K562 (cell line): ENCODE measurements at regions not wholly inside any gene's neighbourhood (a gene's known extent, or its start where the extent isn't known, plus 50 kb on each side); places are given as distances from the start of the nearest gene placed in this dataset.

Source experiments
- ATAC-seq: fragments of 200-7000 bp; cut with Tn5 transposase; 3 replicates; pipeline ENCODE4 v1.9.1; 2020; ENCODE audit warnings: moderate library complexity
- BruUV-seq: library from RNA; stranded (reverse); fragments of 400-500 nt; replicated peaks from 2 replicates; lab custom pipeline; 2021; lab: Mats Ljungman, UMichigan
- CTCF ChIA-PET: fragments of 300-600 bp; formaldehyde crosslinking; extraction: SDS; loops from one replicate; lab custom pipeline; 2021; ENCODE audit warnings: low intra/inter-chr PET ratio; lab: Yijun Ruan, JAX
- POLR2A ChIA-PET: fragments of 300-600, 350-650 bp; sonication (Branson Sonifier 250); formaldehyde crosslinking; extraction: SDS; loops from one replicate; lab custom pipeline; 2021; ENCODE audit warnings: antibody characterized with exemption, inconsistent platforms; lab: Yijun Ruan, JAX
- DNase-seq, 4 experiments: peaks; one replicate each; pipeline versions ENCODE4 v3.0.0 to v3.0.0-alpha.2; 2011 to 2018; ENCODE audit warnings: low spot score in 3 of 4, mixed read lengths in 3 of 4; ENCODE audit errors: extremely low read depth in 1 of 4
- FAIRE-seq: peaks from 2 replicates; lab custom pipeline; 2011; peaks lifted over from hg19 to GRCh38; lab: Jason Lieb, UNC
- H2AFZ ChIP-seq: 2 replicates; pipeline ENCODE4 v1.6.0; 2011; ENCODE audit warnings: low read depth, low read length, control low read depth, inconsistent platforms
- H3K27ac ChIP-seq: fragments of 200-600 bp; 3 replicates; pipeline ENCODE4 v1.8.0; 2011; ENCODE audit warnings: low read depth, mild to moderate bottlenecking, control low read depth, inconsistent platforms, low read length, moderate library complexity, mixed read lengths; ENCODE audit errors: extremely low read depth
- H3K27me3 ChIP-seq, 2 experiments: fragments of 300-600 bp in 1 of 2; 2 replicates in 1 of 2; 3 replicates in 1 of 2; pipeline versions ENCODE4 v1.6.0 to v1.8.0; 2011; ENCODE audit warnings: inconsistent platforms in 2 of 2, low read length in 2 of 2, mild to moderate bottlenecking in 1 of 2, mixed read lengths in 1 of 2, moderate library complexity in 1 of 2; ENCODE audit not compliant: control insufficient read depth in 2 of 2, insufficient read depth in 2 of 2
- H3K36me3 ChIP-seq: fragments of 300-600 bp; 3 replicates; pipeline ENCODE4 v1.8.0; 2011; ENCODE audit warnings: mild to moderate bottlenecking, low read length, inconsistent platforms; ENCODE audit not compliant: control insufficient read depth, insufficient read depth
- H3K4me1 ChIP-seq, 2 experiments: fragments of 200-600 bp in 1 of 2; replicated peaks in 1 of 2; 2 replicates in 1 of 2; 3 replicates in 1 of 2; pipeline versions ENCODE4 v1.5.1 to v1.8.0; 2011; ENCODE audit warnings: inconsistent platforms in 2 of 2, low read length in 2 of 2, mild to moderate bottlenecking in 1 of 2, mixed read lengths in 1 of 2, moderate library complexity in 1 of 2; ENCODE audit not compliant: control insufficient read depth in 2 of 2, insufficient read depth in 2 of 2
- H3K4me2 ChIP-seq: 2 replicates; pipeline ENCODE4 v1.6.1; 2011; ENCODE audit warnings: low read length, control low read depth, inconsistent platforms, mixed read lengths; ENCODE audit not compliant: insufficient read depth
- H3K4me3 ChIP-seq: fragments of 200-600 bp; sonication (generic), shearing (Covaris generic); 2 replicates; pipeline ENCODE4 v1.5.1; 2016; ENCODE audit warnings: control low read depth, inconsistent platforms
- H3K79me2 ChIP-seq: fragments of 200-600 bp; 3 replicates; pipeline ENCODE4 v1.8.0; 2011; ENCODE audit warnings: low read length, inconsistent platforms; ENCODE audit not compliant: control insufficient read depth, insufficient read depth
- H3K9ac ChIP-seq, 2 experiments: 2 replicates each; pipeline versions ENCODE4 v1.6.0 to v1.6.1; 2011; ENCODE audit warnings: low read depth in 2 of 2, low read length in 2 of 2, control low read depth in 1 of 2, inconsistent platforms in 1 of 2, mild to moderate bottlenecking in 1 of 2, mixed read lengths in 1 of 2; ENCODE audit not compliant: insufficient read depth in 1 of 2
- H3K9me1 ChIP-seq: one replicate; pipeline ENCODE4 v1.6.0; 2011; ENCODE audit warnings: inconsistent platforms, mild to moderate bottlenecking, low read length, moderate library complexity; ENCODE audit not compliant: control insufficient read depth, insufficient read depth
- H3K9me3 ChIP-seq: replicated peaks from 2 replicates; pipeline ENCODE4 v1.5.1; 2011; ENCODE audit warnings: low read depth, low read length, inconsistent platforms; ENCODE audit not compliant: control insufficient read depth, insufficient read depth
- H4K20me1 ChIP-seq: replicated peaks from 2 replicates; pipeline ENCODE4 v1.6.1; 2011; ENCODE audit warnings: low read length, inconsistent platforms, mixed read lengths; ENCODE audit not compliant: control insufficient read depth, insufficient read depth
- CAMTA2 ChIP-seq: fragments of 250-450 bp; sonication (Bioruptor Pico); conservative IDR thresholded peaks from 2 replicates; pipeline ENCODE4 v1.5.1; 2022
- CBX5 ChIP-seq: IDR thresholded peaks from 2 replicates; pipeline ENCODE4 v1.6.1; 2014; ENCODE audit warnings: low read depth, borderline replicate concordance
- COPS2 ChIP-seq: fragments of 450-650 bp; conservative IDR thresholded peaks from 2 replicates; pipeline ENCODE4 v1.6.1; 2016; ENCODE audit warnings: mild to moderate bottlenecking, moderate library complexity
- DPF2 ChIP-seq: fragments of 450-650 bp; IDR thresholded peaks from 2 replicates; pipeline ENCODE4 v1.6.1; 2016
- ETV6 ChIP-seq, 3 experiments: fragments of 150-350 bp in 1 of 3; sonication (generic) in 1 of 3; formaldehyde crosslinking in 1 of 3; IDR thresholded peaks; 2 replicates each; pipeline versions ENCODE4 v1.6.1 to v1.8.0; 2014 to 2022; ENCODE audit warnings: borderline replicate concordance in 2 of 3, low read depth in 2 of 3, antibody characterized with exemption in 1 of 3, low read length in 1 of 3, mild to moderate bottlenecking in 1 of 3, missing genetic modification reagents in 1 of 3
- IRF2 ChIP-seq: sonication (generic); formaldehyde crosslinking; IDR thresholded peaks from 2 replicates; pipeline ENCODE4 v1.8.1; 2022; ENCODE audit warnings: mild to moderate bottlenecking, missing genetic modification reagents
- NELFE ChIP-seq: IDR thresholded peaks from 2 replicates; pipeline ENCODE4 v1.6.1; 2011; ENCODE audit warnings: mild to moderate bottlenecking; ENCODE audit not compliant: insufficient read depth, insufficient read length
- OTX1 ChIP-seq: fragments of 450-650 bp; formaldehyde crosslinking; IDR thresholded peaks from 2 replicates; pipeline ENCODE4 v1.4.0; 2022; ENCODE audit warnings: mild to moderate bottlenecking
- PRMT5 ChIP-seq: sonication (generic); formaldehyde crosslinking; IDR thresholded peaks from 2 replicates; pipeline ENCODE4 v1.5.0; 2020; ENCODE audit warnings: missing genetic modification reagents
- RBBP5 ChIP-seq: fragments of 200-600 bp; sonication (generic); IDR thresholded peaks from 2 replicates; pipeline ENCODE4 v1.6.1; 2012; ENCODE audit warnings: borderline replicate concordance, mild to moderate bottlenecking, low read length, control low read depth, inconsistent platforms; ENCODE audit not compliant: insufficient read depth, poor library complexity, severe bottlenecking
- RBM14 ChIP-seq: fragments of 200-400 bp; formaldehyde crosslinking; IDR thresholded peaks from 2 replicates; pipeline ENCODE4 v1.6.1; 2018; ENCODE audit warnings: low read depth, mild to moderate bottlenecking, low read length, moderate library complexity, borderline replicate concordance; ENCODE audit not compliant: insufficient read depth
- RBM34 ChIP-seq: fragments of 200-400 bp; formaldehyde crosslinking; IDR thresholded peaks from 2 replicates; pipeline ENCODE4 v1.6.1; 2018; ENCODE audit warnings: low read length, borderline replicate concordance; ENCODE audit not compliant: insufficient read depth
- SMC3 ChIP-seq: conservative IDR thresholded peaks from 2 replicates; pipeline ENCODE4 v1.6.1; 2011; ENCODE audit warnings: low read depth, low read length, improper control_type of control experiment; ENCODE audit not compliant: insufficient read depth
- ZNF316 ChIP-seq: fragments of 450-650 bp; IDR thresholded peaks from 2 replicates; pipeline ENCODE4 v1.6.1; 2016
- WGBS: fragments of 100-300 bp; shearing (Covaris generic); methylation state at CpG from one replicate; pipeline ENCODE4 v1.1.6; 2016; ENCODE audit warnings: low coverage, mixed read lengths; ENCODE audit not compliant: insufficient coverage; ENCODE audit errors: missing lambda C conversion rate; 5-methylcytosine and 5-hydroxymethylcytosine counted together
- in situ Hi-C: fragments of 300-500 bp; cut with MboI; formaldehyde crosslinking; loops from 4 replicates; pipeline ENCODE4 v1.15.0; 2018; ENCODE audit warnings: inconsistent platforms, mixed read lengths
- intact Hi-C: fragments of 100-400 bp; cut with micrococcal nuclease; formaldehyde crosslinking; loops from 2 replicates; pipeline ENCODE4 v1.14.2; 2022
- TF ChIP-seq, protein P1 (sequence below): fragments of 450-650 bp; formaldehyde crosslinking; IDR thresholded peaks from 2 replicates; pipeline ENCODE4 v1.4.0; 2022; ENCODE audit warnings: missing genetic modification characterization
- TF ChIP-seq, protein P2 (sequence below): sonication (generic); formaldehyde crosslinking; IDR thresholded peaks from 2 replicates; pipeline ENCODE4 v1.9.0; 2022; ENCODE audit warnings: mild to moderate bottlenecking, missing genetic modification reagents
- TF ChIP-seq, protein P3 (sequence below): fragments of 450-650 bp; IDR thresholded peaks from 2 replicates; pipeline ENCODE4 v1.6.1; 2016; ENCODE audit warnings: antibody characterized with exemption

DNA sequence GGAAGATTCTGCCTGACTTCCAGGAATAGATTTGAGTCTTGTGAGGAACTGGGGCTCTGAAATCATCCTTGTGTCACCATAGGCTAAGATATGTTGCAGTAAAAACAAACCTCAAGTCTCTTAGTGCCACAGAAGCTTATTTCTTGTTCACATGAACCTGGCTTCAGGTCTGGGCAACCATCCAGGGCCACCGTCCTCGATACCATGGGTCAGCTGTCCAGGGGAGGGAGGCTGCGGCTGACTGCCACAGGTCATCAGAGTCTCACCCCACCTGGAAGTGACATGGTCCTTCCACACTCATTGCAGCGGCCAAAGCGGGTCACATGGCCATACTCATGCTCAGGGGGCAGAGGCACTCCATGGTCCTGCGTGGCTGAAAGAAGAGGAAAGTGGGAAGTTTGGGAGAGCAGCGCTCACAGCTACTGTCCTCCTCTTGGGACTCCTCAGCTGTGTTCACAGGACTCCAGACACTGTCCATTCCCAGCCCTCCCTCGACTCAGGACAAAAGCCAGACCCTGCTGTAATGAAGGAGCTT is 284.5 kb downstream of the CBLN1 start (continued):
- TF ChIP-seq, protein P1, sequence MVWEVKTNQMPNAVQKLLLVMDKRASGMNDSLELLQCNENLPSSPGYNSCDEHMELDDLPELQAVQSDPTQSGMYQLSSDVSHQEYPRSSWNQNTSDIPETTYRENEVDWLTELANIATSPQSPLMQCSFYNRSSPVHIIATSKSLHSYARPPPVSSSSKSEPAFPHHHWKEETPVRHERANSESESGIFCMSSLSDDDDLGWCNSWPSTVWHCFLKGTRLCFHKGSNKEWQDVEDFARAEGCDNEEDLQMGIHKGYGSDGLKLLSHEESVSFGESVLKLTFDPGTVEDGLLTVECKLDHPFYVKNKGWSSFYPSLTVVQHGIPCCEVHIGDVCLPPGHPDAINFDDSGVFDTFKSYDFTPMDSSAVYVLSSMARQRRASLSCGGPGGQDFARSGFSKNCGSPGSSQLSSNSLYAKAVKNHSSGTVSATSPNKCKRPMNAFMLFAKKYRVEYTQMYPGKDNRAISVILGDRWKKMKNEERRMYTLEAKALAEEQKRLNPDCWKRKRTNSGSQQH (CRISPR knock-in tag): no peak
- TF ChIP-seq ETV6 (IDR thresholded peaks at IDR 0.05; ENCODE audit: borderline replicate concordance in 1 of 2, low read depth in 2 of 2, low read length in 1 of 2): no peak
- TF ChIP-seq ETV6 (CRISPR knock-in tag; IDR thresholded peaks at IDR 0.05; ENCODE audit: borderline replicate concordance): no peak
- TF ChIP-seq, protein P2, sequence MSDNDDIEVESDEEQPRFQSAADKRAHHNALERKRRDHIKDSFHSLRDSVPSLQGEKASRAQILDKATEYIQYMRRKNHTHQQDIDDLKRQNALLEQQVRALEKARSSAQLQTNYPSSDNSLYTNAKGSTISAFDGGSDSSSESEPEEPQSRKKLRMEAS: no peak
- no peak for TF ChIP-seq COPS2

DNA sequence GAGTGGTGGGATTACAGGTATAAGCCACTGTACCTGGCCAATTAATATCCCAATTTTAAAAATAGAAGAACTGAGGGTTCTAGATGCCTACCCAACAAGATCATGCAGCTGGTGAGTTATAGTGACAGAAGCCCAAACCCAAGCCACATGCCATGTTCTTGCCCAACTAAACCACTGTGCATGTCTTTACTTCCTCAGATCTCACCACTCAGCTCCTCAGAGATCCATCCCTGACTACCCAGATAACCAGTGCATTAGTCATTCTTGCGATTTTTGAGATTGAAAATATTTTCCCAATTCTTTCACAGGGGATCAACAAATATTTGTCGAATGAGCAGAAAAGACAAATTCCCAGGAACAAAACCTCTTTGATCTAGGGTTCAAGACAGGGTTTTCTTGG is 303.1 kb downstream of the CBLN1 start:
- H3K9me3 ChIP-seq: no peaks in the 10 kb centered on the region
- no peaks in the 10 kb centered on the region for H3K27me3 ChIP-seq
- 0% methylated on average over 2 of the region's 2 CpGs for WGBS
- H3K4me3 ChIP-seq: no peak overlapping the region
- H3K9ac ChIP-seq: no peak overlapping the region
- H2AFZ ChIP-seq: no peak overlapping the region
- no peaks in the 10 kb centered on the region for H4K20me1 ChIP-seq
- in situ Hi-C loops: no loop called here
- no peak overlapping the region for H3K27ac ChIP-seq
- no peaks in the 10 kb centered on the region for H3K36me3 ChIP-seq
- no TSS peak for BruUV-seq
- intact Hi-C loops: no loop called here
- no peaks in the 10 kb centered on the region for H3K9me1 ChIP-seq
- FAIRE-seq (no peak), ATAC-seq (no peak), DNase-seq (no peak)
- no peak overlapping the region for H3K4me2 ChIP-seq
- CTCF ChIA-PET: no interaction called here
- POLR2A ChIA-PET: interaction anchor here (1.5 kb wide), 1 partner anchor 14 kb away, joined by 3 read pairs; no protein-coding TSS in a partner anchor
- no peaks in the 10 kb centered on the region for H3K4me1 ChIP-seq
- no peaks in the 10 kb centered on the region for H3K79me2 ChIP-seq
- TF ChIP-seq SMC3: no peak
- no peak for TF ChIP-seq PRMT5
- no peak for TF ChIP-seq NELFE
- TF ChIP-seq ZNF316: no peak
- no peak for TF ChIP-seq RBBP5
- no peak for TF ChIP-seq IRF2 (CRISPR knock-in tag)
- no peak for TF ChIP-seq CAMTA2
- no peak for TF ChIP-seq RBM34
- TF ChIP-seq RBM14: no peak
- TF ChIP-seq DPF2: no peak
- no peak for TF ChIP-seq OTX1 (CRISPR knock-in tag)
- TF ChIP-seq CBX5: no peak
- TF ChIP-seq, protein P3, sequence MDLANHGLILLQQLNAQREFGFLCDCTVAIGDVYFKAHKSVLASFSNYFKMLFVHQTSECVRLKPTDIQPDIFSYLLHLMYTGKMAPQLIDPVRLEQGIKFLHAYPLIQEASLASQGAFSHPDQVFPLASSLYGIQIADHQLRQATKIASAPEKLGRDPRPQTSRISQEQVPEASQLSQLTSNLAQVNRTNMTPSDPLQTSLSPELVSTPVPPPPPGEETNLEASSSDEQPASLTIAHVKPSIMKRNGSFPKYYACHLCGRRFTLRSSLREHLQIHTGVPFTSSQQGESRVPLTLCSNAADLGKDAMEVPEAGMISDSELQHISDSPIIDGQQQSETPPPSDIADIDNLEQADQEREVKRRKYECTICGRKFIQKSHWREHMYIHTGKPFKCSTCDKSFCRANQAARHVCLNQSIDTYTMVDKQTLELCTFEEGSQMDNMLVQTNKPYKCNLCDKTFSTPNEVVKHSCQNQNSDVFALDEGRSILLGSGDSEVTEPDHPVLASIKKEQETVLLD: no peak
